ENCODE measurements at regions not wholly inside any gene's neighbourhood (a gene's known extent, or its start where the extent isn't known, plus 50 kb on each side); places are given as distances from the start of the nearest gene placed in this dataset.
"Not testable (repeated sequence)": the region's sequence is repeated elsewhere in the genome, so short reads cannot be mapped to it uniquely, and the experiment has no call there.

DNA sequence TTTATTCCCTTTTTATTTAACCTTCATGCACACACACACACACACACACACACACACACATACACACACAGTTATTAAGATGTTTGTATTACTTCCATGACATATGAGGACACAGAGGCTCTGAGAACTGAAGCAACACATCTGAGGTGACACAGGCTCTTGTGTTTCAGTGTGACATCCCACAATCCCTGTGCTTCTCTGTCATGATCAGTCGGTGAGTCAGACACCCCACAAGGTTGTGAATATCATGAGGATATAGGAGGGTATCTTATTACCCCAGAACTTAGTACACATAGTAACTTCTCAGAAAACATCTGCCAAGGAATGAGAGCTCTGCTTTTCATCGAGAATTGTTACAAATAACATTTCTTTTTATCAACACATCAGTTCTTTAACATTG is 459.3 kb downstream of the PLPP3 start:
- in situ Hi-C loops (cut with HindIII; ENCODE audit: low sequenced_read_pairs): no loop called here
- TF ChIP-seq, protein P1, sequence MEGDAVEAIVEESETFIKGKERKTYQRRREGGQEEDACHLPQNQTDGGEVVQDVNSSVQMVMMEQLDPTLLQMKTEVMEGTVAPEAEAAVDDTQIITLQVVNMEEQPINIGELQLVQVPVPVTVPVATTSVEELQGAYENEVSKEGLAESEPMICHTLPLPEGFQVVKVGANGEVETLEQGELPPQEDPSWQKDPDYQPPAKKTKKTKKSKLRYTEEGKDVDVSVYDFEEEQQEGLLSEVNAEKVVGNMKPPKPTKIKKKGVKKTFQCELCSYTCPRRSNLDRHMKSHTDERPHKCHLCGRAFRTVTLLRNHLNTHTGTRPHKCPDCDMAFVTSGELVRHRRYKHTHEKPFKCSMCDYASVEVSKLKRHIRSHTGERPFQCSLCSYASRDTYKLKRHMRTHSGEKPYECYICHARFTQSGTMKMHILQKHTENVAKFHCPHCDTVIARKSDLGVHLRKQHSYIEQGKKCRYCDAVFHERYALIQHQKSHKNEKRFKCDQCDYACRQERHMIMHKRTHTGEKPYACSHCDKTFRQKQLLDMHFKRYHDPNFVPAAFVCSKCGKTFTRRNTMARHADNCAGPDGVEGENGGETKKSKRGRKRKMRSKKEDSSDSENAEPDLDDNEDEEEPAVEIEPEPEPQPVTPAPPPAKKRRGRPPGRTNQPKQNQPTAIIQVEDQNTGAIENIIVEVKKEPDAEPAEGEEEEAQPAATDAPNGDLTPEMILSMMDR (IDR thresholded peaks at IDR 0.05; ENCODE audit: low read depth, low read length, missing control alignments): no peak
- no peak overlapping the region for H3K4me3 ChIP-seq (ENCODE audit: low read depth, low read length)
- DNase-seq (ENCODE audit: low read depth): no peak

DNA sequence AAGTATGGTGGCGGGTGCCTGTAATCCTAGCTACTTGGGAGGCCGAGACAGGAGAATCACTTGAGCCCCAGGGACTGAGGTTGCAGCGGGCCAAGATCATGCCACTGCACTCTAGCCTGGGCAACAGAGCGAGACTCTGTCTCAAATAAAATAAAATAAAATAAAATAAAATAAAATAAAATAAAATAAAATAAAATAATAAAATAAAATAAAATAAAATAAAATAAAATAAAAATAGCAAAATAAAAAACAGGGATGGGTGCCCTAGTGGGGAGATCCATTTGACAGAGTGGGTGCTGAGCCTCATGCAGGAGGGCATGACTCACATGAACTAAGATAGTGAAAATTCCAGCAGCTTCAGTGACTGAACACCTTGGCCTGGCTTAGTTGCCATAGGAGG is 460.7 kb downstream of the PLPP3 start:
- DNase-seq (ENCODE audit: low read depth); in situ Hi-C loops (cut with HindIII; ENCODE audit: low sequenced_read_pairs); H3K4me3 ChIP-seq (ENCODE audit: low read depth, low read length): not testable (repeated sequence)

DNA sequence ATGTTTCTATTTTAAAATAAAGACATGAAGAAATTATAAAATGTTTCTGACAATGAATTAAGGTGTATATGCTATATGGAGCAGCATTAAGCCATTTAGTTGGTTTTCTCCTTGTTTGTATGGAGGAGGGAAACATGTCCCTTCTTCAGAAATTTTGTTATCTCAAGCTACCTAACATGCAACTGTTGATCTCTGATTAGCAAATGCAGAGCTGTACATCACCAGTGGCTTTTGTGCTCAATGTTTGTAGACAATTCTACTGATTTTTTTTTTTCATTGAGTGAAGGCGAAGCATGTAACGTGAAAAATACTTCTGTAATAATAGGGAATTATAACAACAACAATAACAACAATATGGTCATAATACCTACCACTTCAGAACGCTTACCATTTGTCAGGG is 463.7 kb downstream of the PLPP3 start:
- TF ChIP-seq, protein P1 (IDR thresholded peaks at IDR 0.05; ENCODE audit: low read depth, low read length, missing control alignments): no peak
- no peak for DNase-seq (ENCODE audit: low read depth)
- in situ Hi-C loops (cut with HindIII; ENCODE audit: low sequenced_read_pairs): no loop called here
- no peak overlapping the region for H3K4me3 ChIP-seq (ENCODE audit: low read depth, low read length)

DNA sequence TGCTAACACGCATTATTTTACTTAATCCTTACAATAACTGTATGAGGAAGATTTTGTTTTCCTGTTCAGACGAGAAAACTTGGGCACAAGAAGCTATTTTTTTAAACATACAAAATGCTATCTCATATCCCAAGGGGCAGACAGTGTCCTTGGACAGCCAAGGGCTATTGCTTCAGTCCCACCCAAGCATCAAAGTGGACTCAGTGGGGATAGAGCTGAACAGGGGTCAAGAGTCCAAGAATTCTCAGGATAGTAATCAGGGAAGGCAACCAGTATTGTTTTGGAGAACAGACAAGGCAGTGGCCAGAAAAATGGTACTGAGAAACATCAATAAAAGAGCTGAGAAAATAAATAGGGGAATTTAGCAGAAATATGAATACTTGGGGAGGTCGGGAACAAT is 465.7 kb downstream of the PLPP3 start:
- TF ChIP-seq, protein P1 (IDR thresholded peaks at IDR 0.05; ENCODE audit: low read depth, low read length, missing control alignments): no peak
- in situ Hi-C loops (cut with HindIII; ENCODE audit: low sequenced_read_pairs): no loop called here
- H3K4me3 ChIP-seq (ENCODE audit: low read depth, low read length): no peak overlapping the region
- DNase-seq (ENCODE audit: low read depth): no peak

DNA sequence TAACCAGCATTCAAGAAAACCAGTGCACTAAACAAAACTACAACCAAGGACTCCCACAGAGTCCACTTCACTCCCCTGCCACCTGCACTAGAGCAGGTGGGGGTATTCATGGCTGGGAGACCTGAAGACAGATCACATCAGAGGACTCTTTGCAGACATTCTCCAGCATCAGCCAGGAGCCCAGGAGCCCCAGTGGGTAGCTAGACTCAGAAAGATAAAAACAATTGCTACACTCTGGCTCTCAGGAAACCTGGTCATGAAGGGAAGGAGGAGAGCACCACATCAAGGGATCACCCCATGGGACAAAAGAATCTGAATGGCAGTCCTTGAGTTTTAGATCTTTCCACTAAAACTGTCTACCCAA is 472.1 kb downstream of the PLPP3 start:
- H3K4me3 ChIP-seq (ENCODE audit: low read depth, low read length): no peak overlapping the region
- TF ChIP-seq, protein P1 (IDR thresholded peaks at IDR 0.05; ENCODE audit: low read depth, low read length, missing control alignments): no peak
- in situ Hi-C loops (cut with HindIII; ENCODE audit: low sequenced_read_pairs): no loop called here
- no peak for DNase-seq (ENCODE audit: low read depth)

DNA sequence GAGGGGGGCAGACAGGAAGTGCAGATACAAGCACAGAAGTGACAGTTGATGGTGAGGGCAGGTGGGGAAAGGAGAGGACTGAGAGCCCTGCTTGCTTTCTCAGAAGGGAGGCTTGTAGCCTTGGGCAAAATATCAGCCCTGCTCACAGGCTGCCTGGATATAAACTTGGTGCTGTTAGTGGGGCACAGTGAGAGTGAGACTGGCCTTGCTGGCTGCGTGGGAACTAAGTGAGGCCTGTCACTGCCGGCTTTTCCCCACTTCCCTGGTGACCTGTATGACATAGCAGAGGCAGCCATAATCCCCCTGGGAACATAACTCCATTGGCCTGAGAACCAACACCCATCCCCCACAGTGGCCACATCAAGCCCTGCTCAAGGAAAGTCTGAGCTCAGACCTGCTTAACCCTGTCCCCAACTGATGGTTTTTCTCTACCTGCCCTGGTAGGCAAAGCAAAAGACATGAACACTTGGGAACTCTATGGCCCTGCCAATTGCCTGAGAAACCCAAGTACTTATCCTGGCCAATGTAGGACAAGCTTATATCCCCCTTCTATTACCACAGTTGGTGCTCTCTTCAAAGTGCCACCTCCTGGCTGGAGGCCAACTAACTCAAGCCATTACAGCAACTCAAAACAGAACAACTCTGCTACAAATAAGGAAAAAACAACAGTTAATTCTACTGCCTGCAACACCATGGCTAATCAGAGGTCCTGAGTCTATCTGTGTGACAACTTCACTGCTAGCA is 472.7 kb downstream of the PLPP3 start:
- no peak overlapping the region for H3K4me3 ChIP-seq (ENCODE audit: low read depth, low read length)
- TF ChIP-seq, protein P1 (IDR thresholded peaks at IDR 0.05; ENCODE audit: low read depth, low read length, missing control alignments): no peak
- no peak for DNase-seq (ENCODE audit: low read depth)
- in situ Hi-C loops (cut with HindIII; ENCODE audit: low sequenced_read_pairs): no loop called here

DNA sequence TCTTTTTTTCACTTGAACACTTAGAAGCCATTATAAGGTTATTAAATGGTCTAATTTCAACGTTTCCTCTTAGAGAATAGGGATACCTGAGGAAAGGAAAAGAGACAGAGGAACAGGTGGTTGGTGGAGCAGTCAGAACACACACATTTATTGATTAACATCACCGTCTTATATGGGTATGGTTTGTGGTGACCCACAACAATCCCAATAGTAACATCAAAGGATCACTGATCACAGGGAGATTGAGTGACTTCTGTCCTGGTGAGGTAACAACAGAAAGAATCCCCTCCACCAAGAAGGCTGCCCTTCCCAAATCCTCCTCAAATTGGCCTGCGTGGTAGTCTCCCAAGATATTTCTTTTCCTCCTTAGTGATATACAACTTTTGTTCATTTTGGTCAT is 474.0 kb downstream of the PLPP3 start:
- DNase-seq (ENCODE audit: low read depth): no peak
- in situ Hi-C loops (cut with HindIII; ENCODE audit: low sequenced_read_pairs): no loop called here
- no peak overlapping the region for H3K4me3 ChIP-seq (ENCODE audit: low read depth, low read length)
- TF ChIP-seq, protein P1 (IDR thresholded peaks at IDR 0.05; ENCODE audit: low read depth, low read length, missing control alignments): no peak

Data from astrocyte of the cerebellum (primary cell).